Caco-2 (cell line): ENCODE measurements at regions not wholly inside any gene's neighbourhood (a gene's known extent, or its start where the extent isn't known, plus 50 kb on each side); places are given as distances from the start of the nearest gene placed in this dataset.

Experiments used
- BruUV-seq: library from RNA; stranded (reverse); fragments of 400-500 nt; replicated peaks from 2 replicates; lab custom pipeline; 2021; lab: Mats Ljungman, UMichigan
- CTCF ChIA-PET: fragments of 300-600 bp; sonication (Branson Sonifier 250); formaldehyde crosslinking; loops from one replicate; lab custom pipeline; 2022; ENCODE audit warnings: antibody characterized with exemption; lab: Charles Lee
- POLR2A ChIA-PET: fragments of 300-600 bp; sonication (Branson Sonifier 250); formaldehyde crosslinking; loops from one replicate; lab custom pipeline; 2022; ENCODE audit warnings: antibody characterized with exemption; lab: Charles Lee
- DNase-seq, 2 experiments: peaks; one replicate each; pipeline versions ENCODE4 v3.0.0 to v3.0.0-alpha.2; 2020 to 2022
- H3K27me3 ChIP-seq: replicated peaks from 2 replicates; pipeline ENCODE4 v1.6.0; 2011; ENCODE audit warnings: low read length; ENCODE audit not compliant: control insufficient read depth, insufficient read depth
- H3K36me3 ChIP-seq: 2 replicates; pipeline ENCODE4 v1.5.1; 2011; ENCODE audit warnings: low read length; ENCODE audit not compliant: control insufficient read depth, insufficient read depth
- H3K4me1 ChIP-seq: fragments of 250-450 bp; sonication (Bioruptor Pico); 2 replicates; pipeline ENCODE4 v1.5.1; 2020; ENCODE audit warnings: mild to moderate bottlenecking
- H3K4me3 ChIP-seq: 2 replicates; pipeline ENCODE4 v1.5.1; 2011; ENCODE audit warnings: low read depth, mild to moderate bottlenecking, control low read depth, low read length
- H3K9me3 ChIP-seq: fragments of 250-450 bp; sonication (Bioruptor Pico); 2 replicates; pipeline ENCODE4 v1.5.1; 2020; ENCODE audit warnings: mild to moderate bottlenecking, moderate library complexity
- H3K27ac Mint-ChIP-seq: one replicate; pipeline ENCODE4 v1.8.0; 2022; ENCODE audit warnings: mixed read lengths; ENCODE audit not compliant: unreplicated experiment
- H3K27me3 Mint-ChIP-seq: one replicate; pipeline ENCODE4 v1.8.0; 2022; ENCODE audit warnings: mixed read lengths; ENCODE audit not compliant: insufficient read depth, unreplicated experiment
- H3K36me3 Mint-ChIP-seq: one replicate; pipeline ENCODE4 v1.8.0; 2022; ENCODE audit warnings: mild to moderate bottlenecking, mixed read lengths; ENCODE audit not compliant: insufficient read depth, unreplicated experiment
- H3K4me1 Mint-ChIP-seq: one replicate; pipeline ENCODE4 v1.8.0; 2022; ENCODE audit warnings: low read depth, mixed read lengths; ENCODE audit not compliant: unreplicated experiment
- H3K4me3 Mint-ChIP-seq: one replicate; pipeline ENCODE4 v1.8.0; 2022; ENCODE audit warnings: mild to moderate bottlenecking, moderate library complexity, mixed read lengths; ENCODE audit not compliant: unreplicated experiment
- H3K9me3 Mint-ChIP-seq: one replicate; pipeline ENCODE4 v1.8.0; 2022; ENCODE audit warnings: mixed read lengths; ENCODE audit not compliant: unreplicated experiment
- CTCF ChIP-seq, 2 experiments: fragments of 200-600 bp in 1 of 2; IDR thresholded peaks; 1 replicate in 1 of 2; 2 replicates in 1 of 2; pipeline versions ENCODE4 v1.5.1 to v1.8.0; 2011 to 2022; ENCODE audit warnings: antibody characterized with exemption in 1 of 2, control low read depth in 1 of 2, inconsistent platforms in 1 of 2, low read depth in 1 of 2, low read length in 1 of 2, mild to moderate bottlenecking in 1 of 2, moderate library complexity in 1 of 2; ENCODE audit not compliant: insufficient read depth in 1 of 2, severe bottlenecking in 1 of 2, unreplicated experiment in 1 of 2
- intact Hi-C: fragments of 100-400 bp; cut with micrococcal nuclease; formaldehyde crosslinking; loops from one replicate; pipeline ENCODE4 v1.10.0; 2022; ENCODE audit not compliant: unreplicated experiment

- Histone ChIP-seq H3K36me3 (no peaks in the 10 kb centered on the region), H3K27me3 (no peaks in the 10 kb centered on the region), H3K4me3 (no peak overlapping the region), H3K9me3 (no peaks in the 10 kb centered on the region), H3K4me1 (no peaks in the 10 kb centered on the region)
- Mint-ChIP-seq H3K4me3 (no peak overlapping the region), H3K9me3 (peaks cover 21% of the 10 kb centered on the region), H3K27ac (no peak overlapping the region), H3K4me1 (no peaks in the 10 kb centered on the region), H3K27me3 (no peaks in the 10 kb centered on the region), H3K36me3 (no peaks in the 10 kb centered on the region)
- BruUV-seq: no TSS peak
- intact Hi-C loops: no loop called here
- no peak for TF ChIP-seq CTCF (IDR thresholded peaks at IDR 0.05; ENCODE audit: insufficient read depth in 1 of 2, low read depth in 1 of 2, low read length in 1 of 2, severe bottlenecking in 1 of 2, unreplicated experiment in 1 of 2)
- DNase-seq: no peak
- CTCF ChIA-PET: no interaction called here
- POLR2A ChIA-PET: no interaction called here
These were observed 255.0 kb upstream of the RBFOX1 start for GRCh38 chr16:7077636-7078035.

GRCh38 chr16:7074715-7075114 is 257.9 kb upstream of the RBFOX1 start:
- Histone ChIP-seq H3K36me3 (no peaks in the 10 kb centered on the region), H3K4me1 (no peaks in the 10 kb centered on the region), H3K27me3 (no peaks in the 10 kb centered on the region), H3K4me3 (no peak overlapping the region), H3K9me3 (no peaks in the 10 kb centered on the region)
- ChIA-PET CTCF (no interaction called here), POLR2A (no interaction called here)
- H3K4me1 Mint-ChIP-seq: no peaks in the 10 kb centered on the region
- H3K36me3 Mint-ChIP-seq: no peaks in the 10 kb centered on the region
- no peak for TF ChIP-seq CTCF (IDR thresholded peaks at IDR 0.05; ENCODE audit: insufficient read depth in 1 of 2, low read depth in 1 of 2, low read length in 1 of 2, severe bottlenecking in 1 of 2, unreplicated experiment in 1 of 2)
- no peak overlapping the region for H3K4me3 Mint-ChIP-seq
- no peaks in the 10 kb centered on the region for H3K27me3 Mint-ChIP-seq
- no peak for DNase-seq
- no TSS peak for BruUV-seq
- no peak overlapping the region for H3K27ac Mint-ChIP-seq
- H3K9me3 Mint-ChIP-seq: peaks cover 23% of the 10 kb centered on the region
- intact Hi-C loops: no loop called here

- BruUV-seq: no TSS peak
These were observed 275.2 kb upstream of the RBFOX1 start for GRCh38 chr16:7057458-7057857.

More at GRCh38 chr16:7057458-7057857, 275.2 kb upstream of the RBFOX1 start:
- H3K36me3 ChIP-seq: no peaks in the 10 kb centered on the region
- CTCF ChIA-PET: interaction anchor here (0.7 to 2.0 kb wide), 3 partner anchors 20 to 50 kb away, joined by 3 to 10 read pairs (median 4); no protein-coding TSS in a partner anchor
- Mint-ChIP-seq H3K27ac (peak overlapping the region; percentile 72), H3K27me3 (no peaks in the 10 kb centered on the region), H3K4me3 (peak overlapping the region; percentile 59), H3K36me3 (no peaks in the 10 kb centered on the region), H3K9me3 (no peaks in the 10 kb centered on the region), H3K4me1 (peaks cover 21% of the 10 kb centered on the region)
- no peaks in the 10 kb centered on the region for H3K27me3 ChIP-seq
- DNase-seq: peak; percentile 57 to 63
- POLR2A ChIA-PET: interaction anchor here (0.6 kb wide), 1 partner anchor 1470 kb away, joined by 3 read pairs; no protein-coding TSS in a partner anchor
- H3K4me1 ChIP-seq: peaks cover 45% of the 10 kb centered on the region
- H3K4me3 ChIP-seq: no peak overlapping the region
- intact Hi-C loops: loop anchor here (1.0 to 2.0 kb wide), 2 partner anchors 20 to 33 kb away; no protein-coding TSS in a partner anchor
- TF ChIP-seq CTCF (IDR thresholded peaks at IDR 0.05; ENCODE audit: insufficient read depth in 1 of 2, low read depth in 1 of 2, low read length in 1 of 2, severe bottlenecking in 1 of 2, unreplicated experiment in 1 of 2): no peak
- no peaks in the 10 kb centered on the region for H3K9me3 ChIP-seq
